OCI-LY1 (cell line): ENCODE measurements at regions not wholly inside any gene's neighbourhood (a gene's known extent, or its start where the extent isn't known, plus 50 kb on each side); places are given as distances from the start of the nearest gene placed in this dataset.
"Not testable (repeated sequence)": the region's sequence is repeated elsewhere in the genome, so short reads cannot be mapped to it uniquely, and the experiment has no call there.

Source experiments
- H2AFZ ChIP-seq: fragments of 200-600 bp; sonication (generic), shearing (Covaris generic); 2 replicates; pipeline ENCODE4 v1.6.0; 2014; ENCODE audit warnings: antibody characterized with exemption, mild to moderate bottlenecking, low read length
- H3F3A ChIP-seq: fragments of 200-600 bp; sonication (generic), shearing (Covaris generic); 2 replicates; pipeline ENCODE4 v1.6.0; 2014; ENCODE audit warnings: mild to moderate bottlenecking, antibody characterized with exemption, low read length, moderate library complexity; ENCODE audit not compliant: insufficient read depth
- H3K27ac ChIP-seq: fragments of 200-600 bp; sonication (generic); 2 replicates; pipeline ENCODE4 v1.5.1; 2014; ENCODE audit warnings: low read length, mixed run types, mild to moderate bottlenecking, low read depth; ENCODE audit not compliant: poor library complexity, severe bottlenecking
- H3K27me3 ChIP-seq: fragments of 200-600 bp; sonication (generic); 2 replicates; pipeline ENCODE4 v1.6.0; 2014; ENCODE audit warnings: antibody characterized with exemption, mild to moderate bottlenecking, low read length, moderate library complexity; ENCODE audit not compliant: insufficient read depth
- H3K36me3 ChIP-seq: fragments of 200-600 bp; sonication (generic); 2 replicates; pipeline ENCODE4 v1.6.1; 2014; ENCODE audit warnings: mild to moderate bottlenecking, antibody characterized with exemption, low read length, moderate library complexity, mixed read lengths; ENCODE audit not compliant: insufficient read depth
- H3K4me1 ChIP-seq: fragments of 200-600 bp; sonication (generic); 2 replicates; pipeline ENCODE4 v1.5.1; 2014; ENCODE audit warnings: mild to moderate bottlenecking, low read length, moderate library complexity; ENCODE audit not compliant: insufficient read depth, severe bottlenecking
- H3K4me2 ChIP-seq: fragments of 200-600 bp; sonication (generic), shearing (Covaris generic); 2 replicates; pipeline ENCODE4 v1.6.1; 2014; ENCODE audit warnings: low read length
- H3K4me3 ChIP-seq: fragments of 200-600 bp; sonication (generic); 2 replicates; pipeline ENCODE4 v1.5.1; 2014; ENCODE audit warnings: low read length, low read depth, mild to moderate bottlenecking, mixed read lengths; ENCODE audit not compliant: poor library complexity, severe bottlenecking
- H3K79me2 ChIP-seq: fragments of 200-600 bp; shearing (Covaris generic); 2 replicates; pipeline ENCODE4 v1.6.1; 2016; ENCODE audit warnings: mixed run types, low read length, mixed read lengths; ENCODE audit not compliant: insufficient read depth
- H3K9ac ChIP-seq: fragments of 200-600 bp; sonication (generic), shearing (Covaris generic); 2 replicates; pipeline ENCODE4 v1.6.1; 2014; ENCODE audit warnings: mild to moderate bottlenecking, low read length, mixed read lengths
- H3K9me2 ChIP-seq: fragments of 200-600 bp; sonication (generic), shearing (Covaris generic); 2 replicates; pipeline ENCODE4 v1.6.1; 2014; ENCODE audit warnings: low read depth, mild to moderate bottlenecking, low read length, mixed read lengths
- H3K9me3 ChIP-seq: fragments of 200-600 bp; shearing (Covaris generic); 2 replicates; pipeline ENCODE4 v1.6.1; 2014; ENCODE audit warnings: low read length, mixed read lengths
- H4K20me1 ChIP-seq: fragments of 200-600 bp; sonication (generic), shearing (Covaris generic); 2 replicates; pipeline ENCODE4 v1.6.0; 2016; ENCODE audit warnings: mild to moderate bottlenecking, low read length; ENCODE audit not compliant: insufficient read depth

GRCh38 chr21:6467189-6467774 lies 4054.1 kb upstream of the TPTE start:
- H3K36me3 ChIP-seq, H4K20me1 ChIP-seq, H3K4me1 ChIP-seq, H3K9ac ChIP-seq, H3K4me2 ChIP-seq, H2AFZ ChIP-seq, H3K9me3 ChIP-seq, H3K4me3 ChIP-seq, H3K9me2 ChIP-seq, H3K27me3 ChIP-seq, H3K27ac ChIP-seq, H3K79me2 ChIP-seq, H3F3A ChIP-seq: not testable (repeated sequence)

GRCh38 chr21:6467907-6468306 lies 4053.5 kb upstream of the TPTE start:
- H3K9me3 ChIP-seq, H3K4me2 ChIP-seq, H3F3A ChIP-seq, H3K9ac ChIP-seq, H3K27me3 ChIP-seq, H3K9me2 ChIP-seq, H2AFZ ChIP-seq, H3K36me3 ChIP-seq, H3K27ac ChIP-seq, H3K79me2 ChIP-seq, H3K4me3 ChIP-seq, H4K20me1 ChIP-seq, H3K4me1 ChIP-seq: not testable (repeated sequence)

GRCh38 chr21:6468331-6468860 lies 4053.0 kb upstream of the TPTE start:
- not testable (repeated sequence) for H3K36me3 ChIP-seq, H3K79me2 ChIP-seq, H2AFZ ChIP-seq, H3K9me3 ChIP-seq, H3K4me2 ChIP-seq, H3K4me3 ChIP-seq, H3K9ac ChIP-seq, H3K4me1 ChIP-seq, H3K9me2 ChIP-seq, H3F3A ChIP-seq, H4K20me1 ChIP-seq, H3K27ac ChIP-seq, H3K27me3 ChIP-seq

GRCh38 chr21:6474250-6474968 lies 4047.0 kb upstream of the TPTE start:
- H3K9ac ChIP-seq, H3K9me2 ChIP-seq, H3F3A ChIP-seq, H3K4me3 ChIP-seq, H3K4me1 ChIP-seq, H3K4me2 ChIP-seq, H4K20me1 ChIP-seq, H3K36me3 ChIP-seq, H3K79me2 ChIP-seq, H3K27me3 ChIP-seq, H3K27ac ChIP-seq, H3K9me3 ChIP-seq, H2AFZ ChIP-seq: not testable (repeated sequence)

- H3K79me2 ChIP-seq, H3K27ac ChIP-seq, H3K4me2 ChIP-seq, H3K9me2 ChIP-seq, H4K20me1 ChIP-seq, H3K4me3 ChIP-seq, H3K27me3 ChIP-seq, H3K4me1 ChIP-seq, H3F3A ChIP-seq, H3K9me3 ChIP-seq, H3K36me3 ChIP-seq, H2AFZ ChIP-seq, H3K9ac ChIP-seq: not testable (repeated sequence)
These were observed 4040.3 kb upstream of the TPTE start for GRCh38 chr21:6481116-6481515.

DNA sequence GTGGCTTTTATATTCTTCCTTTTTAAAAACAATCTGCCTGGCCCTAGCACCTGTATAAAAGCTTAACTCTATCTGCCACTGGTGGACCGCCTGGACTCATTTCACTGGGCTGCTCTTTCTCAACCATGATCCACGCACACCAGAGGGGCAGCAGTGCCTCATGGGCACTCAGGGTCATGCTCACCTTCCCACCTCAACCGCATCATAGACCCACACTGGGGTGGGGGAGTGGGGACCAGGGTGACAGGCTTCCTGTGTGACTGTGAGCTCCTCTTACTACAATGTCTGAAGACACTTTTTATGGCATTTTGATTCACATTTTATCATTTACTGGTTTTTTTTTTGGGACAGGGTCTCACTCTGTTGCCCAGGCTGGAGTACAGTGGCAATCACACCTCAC lies 4038.8 kb upstream of the TPTE start:
- H3K4me2 ChIP-seq, H3K9ac ChIP-seq, H3K79me2 ChIP-seq, H2AFZ ChIP-seq, H3K36me3 ChIP-seq, H3K27ac ChIP-seq, H3K4me1 ChIP-seq, H4K20me1 ChIP-seq, H3K9me3 ChIP-seq, H3K9me2 ChIP-seq, H3K27me3 ChIP-seq, H3F3A ChIP-seq, H3K4me3 ChIP-seq: not testable (repeated sequence)

DNA sequence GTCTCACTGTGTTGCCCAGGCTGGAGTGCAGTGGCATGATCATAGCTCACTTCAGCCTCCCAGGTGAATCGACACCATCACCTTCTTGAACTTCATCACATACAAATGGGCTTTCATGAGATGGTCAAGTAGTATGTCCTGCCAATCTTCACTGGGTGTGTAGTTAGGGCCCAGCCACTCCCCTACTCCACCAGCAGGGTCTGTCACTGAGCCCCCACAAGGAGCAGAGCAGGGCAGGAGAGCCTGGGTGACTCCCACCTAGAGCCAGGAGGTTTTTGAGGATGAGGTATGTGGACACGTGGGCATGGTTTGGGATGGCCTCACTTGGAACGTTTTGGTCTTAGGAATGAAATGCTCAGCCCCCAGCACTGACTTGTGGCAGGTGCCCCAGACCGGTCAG lies 4037.7 kb upstream of the TPTE start:
- H3F3A ChIP-seq, H3K27ac ChIP-seq, H3K4me1 ChIP-seq, H3K9me2 ChIP-seq, H3K79me2 ChIP-seq, H3K27me3 ChIP-seq, H2AFZ ChIP-seq, H3K4me3 ChIP-seq, H3K36me3 ChIP-seq, H3K4me2 ChIP-seq, H3K9ac ChIP-seq, H3K9me3 ChIP-seq, H4K20me1 ChIP-seq: not testable (repeated sequence)
